A673 (cell line): ENCODE measurements at regions not wholly inside any gene's neighbourhood (a gene's known extent, or its start where the extent isn't known, plus 50 kb on each side); places are given as distances from the start of the nearest gene placed in this dataset.

Experiments
- BruUV-seq: library from RNA; stranded (reverse); fragments of 400-500 nt; replicated peaks from 2 replicates; lab custom pipeline; 2021; lab: Mats Ljungman, UMichigan
- CTCF ChIA-PET: fragments of 300-600 bp; sonication (Branson Sonifier 250); formaldehyde crosslinking; loops from one replicate; lab custom pipeline; 2022; ENCODE audit warnings: antibody characterized with exemption; lab: Charles Lee
- POLR2A ChIA-PET: fragments of 300-600 bp; sonication (Branson Sonifier 250); formaldehyde crosslinking; loops from one replicate; lab custom pipeline; 2022; ENCODE audit warnings: antibody characterized with exemption; ENCODE audit not compliant: low non-redundant PET; lab: Charles Lee
- DNase-seq: peaks from one replicate; pipeline ENCODE4 v3.0.0-alpha.2; 2015; ENCODE audit warnings: low spot score
- H3K27ac ChIP-seq: fragments of 200-600 bp; sonication (generic); 2 replicates; pipeline ENCODE4 v1.5.1; 2016; ENCODE audit warnings: mixed run types, low read depth, mild to moderate bottlenecking, mixed read lengths, antibody characterized with exemption, low read length; ENCODE audit not compliant: poor library complexity, severe bottlenecking
- H3K27me3 ChIP-seq: fragments of 200-600 bp; sonication (generic); replicated peaks from 2 replicates; pipeline ENCODE4 v1.6.1; 2017; ENCODE audit warnings: mixed run types, low read depth, mild to moderate bottlenecking, mixed read lengths, antibody characterized with exemption, low read length; ENCODE audit not compliant: insufficient read depth, poor library complexity
- H3K36me3 ChIP-seq: fragments of 200-600 bp; sonication (generic); 2 replicates; pipeline ENCODE4 v1.6.1; 2016; ENCODE audit warnings: mixed run types, mild to moderate bottlenecking, mixed read lengths, antibody characterized with exemption, low read length; ENCODE audit not compliant: insufficient read depth, poor library complexity, severe bottlenecking
- H3K4me1 ChIP-seq: fragments of 200-600 bp; sonication (generic); 2 replicates; pipeline ENCODE4 v1.6.1; 2017; ENCODE audit warnings: mixed run types, mild to moderate bottlenecking, mixed read lengths, antibody characterized with exemption, low read length; ENCODE audit not compliant: insufficient read depth, poor library complexity, severe bottlenecking
- H3K4me3 ChIP-seq: fragments of 200-600 bp; sonication (generic); 2 replicates; pipeline ENCODE4 v1.5.1; 2016; ENCODE audit warnings: low read depth, mixed run types, mild to moderate bottlenecking, mixed read lengths, low read length; ENCODE audit not compliant: poor library complexity, severe bottlenecking
- H3K9me3 ChIP-seq: fragments of 200-600 bp; sonication (generic); 2 replicates; pipeline ENCODE4 v1.6.1; 2016; ENCODE audit warnings: mixed run types, low read depth, mild to moderate bottlenecking, mixed read lengths, antibody characterized with exemption, low read length; ENCODE audit not compliant: poor library complexity, severe bottlenecking
- CTCF ChIP-seq: fragments of 300-800, 200-600 bp; sonication (generic); conservative IDR thresholded peaks from 2 replicates; pipeline ENCODE4 v1.5.1; 2017; ENCODE audit warnings: low read depth, mild to moderate bottlenecking, antibody characterized with exemption, low read length, moderate library complexity, mixed read lengths
- EZH2 ChIP-seq: fragments of 200-600 bp; sonication (generic); IDR thresholded peaks from 2 replicates; pipeline ENCODE4 v1.6.1; 2017; ENCODE audit warnings: borderline replicate concordance, low read depth, mild to moderate bottlenecking, mixed read lengths, antibody characterized with exemption, low read length; ENCODE audit not compliant: poor library complexity, severe bottlenecking
- intact Hi-C: fragments of 100-400 bp; cut with micrococcal nuclease; formaldehyde crosslinking; loops from one replicate; pipeline ENCODE4 v1.10.0; 2022; ENCODE audit not compliant: unreplicated experiment

GRCh38 chr1:86259390-86259789, 102.8 kb upstream of the COL24A1 start:
- no peak for DNase-seq
- TF ChIP-seq EZH2 (no peak), CTCF (no peak)
- POLR2A ChIA-PET = no interaction called here
- Histone ChIP-seq H3K27ac (no peak overlapping the region), H3K27me3 (no peaks in the 10 kb centered on the region), H3K9me3 (no peaks in the 10 kb centered on the region), H3K4me1 (no peaks in the 10 kb centered on the region), H3K36me3 (no peaks in the 10 kb centered on the region), H3K4me3 (no peak overlapping the region)
- CTCF ChIA-PET = no interaction called here
- intact Hi-C loops = no loop called here
- BruUV-seq = no TSS peak

- H3K36me3 ChIP-seq = no peaks in the 10 kb centered on the region
- ChIA-PET CTCF (no interaction called here), POLR2A (no interaction called here)
- intact Hi-C loops = no loop called here
- H3K4me3 ChIP-seq = no peak overlapping the region
- TF ChIP-seq EZH2 = no peak
- no peak for TF ChIP-seq CTCF
- no peaks in the 10 kb centered on the region for H3K4me1 ChIP-seq
- no peak for DNase-seq
- H3K9me3 ChIP-seq = no peaks in the 10 kb centered on the region
- H3K27ac ChIP-seq = no peak overlapping the region
- no TSS peak for BruUV-seq
- no peaks in the 10 kb centered on the region for H3K27me3 ChIP-seq
Measured at GRCh38 chr1:86258101-86258500, 101.5 kb upstream of the COL24A1 start.

- Histone ChIP-seq H3K9me3 (no peaks in the 10 kb centered on the region), H3K4me3 (no peak overlapping the region), H3K27me3 (no peaks in the 10 kb centered on the region), H3K36me3 (no peaks in the 10 kb centered on the region), H3K27ac (no peak overlapping the region), H3K4me1 (no peaks in the 10 kb centered on the region)
- ChIA-PET CTCF (no interaction called here), POLR2A (no interaction called here)
- TF ChIP-seq CTCF = no peak
- TF ChIP-seq EZH2 = no peak
- intact Hi-C loops = no loop called here
- BruUV-seq = no TSS peak
- peak; percentile 32 for DNase-seq
Measured at GRCh38 chr1:86247597-86248279, 91.2 kb upstream of the COL24A1 start.
